ENCODE measurements at regions not wholly inside any gene's neighbourhood (a gene's known extent, or its start where the extent isn't known, plus 50 kb on each side); places are given as distances from the start of the nearest gene placed in this dataset.

GRCh38 chr10:59537501-59537900 is 172.1 kb downstream of the SLC16A9 start:
- Histone ChIP-seq H3K4me3 (replicated peaks in 1 of 2; ENCODE audit: low read depth in 1 of 2, low read length in 2 of 2) (no peak overlapping the region), H3K36me3 (ENCODE audit: control insufficient read depth in 1 of 2, insufficient read depth in 2 of 2, low read length in 2 of 2) (no peaks in the 10 kb centered on the region), H3K79me2 (ENCODE audit: insufficient read depth, low read length) (no peaks in the 10 kb centered on the region), H3K27ac (ENCODE audit: low read depth, low read length) (no peak overlapping the region), H3K9ac (ENCODE audit: low read length) (no peak overlapping the region), H3K9me2 (ENCODE audit: insufficient read depth) (no peaks in the 10 kb centered on the region), H3K4me1 (ENCODE audit: control insufficient read depth in 1 of 2, insufficient read depth in 2 of 2, low read length in 2 of 2) (no peaks in the 10 kb centered on the region), H3K9me3 (ENCODE audit: control insufficient read depth in 1 of 2, insufficient read depth in 1 of 2, low read depth in 1 of 2, low read length in 2 of 2) (no peaks in the 10 kb centered on the region), H3K4me2 (ENCODE audit: low read length) (no peak overlapping the region), H2AFZ (ENCODE audit: low read depth, low read length, poor library complexity, severe bottlenecking) (no peak overlapping the region), H3K27me3 (ENCODE audit: insufficient read depth, low read length) (0 out of 2 replicates have a peak, but pooled peaks cover 3% of the 10 kb centered on the region), H4K20me1 (ENCODE audit: insufficient read depth) (no peaks in the 10 kb centered on the region)
- ChIA-PET RAD21 (ENCODE audit: low non-redundant PET in 1 of 2, low total read pairs in 2 of 2, uncharacterized antibody in 2 of 2, unreplicated experiment in 2 of 2) (no interaction called here), CTCF (no interaction called here), POLR2A (no interaction called here)
- DNase-seq (ENCODE audit: low read depth, low spot score) (no peak), ATAC-seq (no peak)
- intact Hi-C loops (cut with micrococcal nuclease): no loop called here
- TF ChIP-seq JUND (IDR thresholded peaks at IDR 0.05) (no peak), ZBTB33 (IDR thresholded peaks at IDR 0.05; ENCODE audit: extremely low read depth, insufficient replicate concordance, low read length) (no peak)
- no TSS peak for BruUV-seq (replicated peaks)

- no peaks in the 10 kb centered on the region for H3K9me2 ChIP-seq (ENCODE audit: insufficient read depth)
- ChIA-PET RAD21 (ENCODE audit: low non-redundant PET in 1 of 2, low total read pairs in 2 of 2, uncharacterized antibody in 2 of 2, unreplicated experiment in 2 of 2) (no interaction called here), CTCF (no interaction called here), POLR2A (no interaction called here)
- no peak overlapping the region for H3K4me3 ChIP-seq (replicated peaks in 1 of 2; ENCODE audit: low read depth in 1 of 2, low read length in 2 of 2)
- H3K27me3 ChIP-seq (ENCODE audit: insufficient read depth, low read length): 0 out of 2 replicates have a peak, but pooled peaks cover 3% of the 10 kb centered on the region
- H3K79me2 ChIP-seq (ENCODE audit: insufficient read depth, low read length): no peaks in the 10 kb centered on the region
- intact Hi-C loops (cut with micrococcal nuclease): no loop called here
- H3K9ac ChIP-seq (ENCODE audit: low read length): no peak overlapping the region
- no peaks in the 10 kb centered on the region for H3K9me3 ChIP-seq (ENCODE audit: control insufficient read depth in 1 of 2, insufficient read depth in 1 of 2, low read depth in 1 of 2, low read length in 2 of 2)
- no peak overlapping the region for H3K4me2 ChIP-seq (ENCODE audit: low read length)
- DNase-seq (ENCODE audit: low read depth, low spot score) (no peak), ATAC-seq (no peak)
- no peaks in the 10 kb centered on the region for H3K4me1 ChIP-seq (ENCODE audit: control insufficient read depth in 1 of 2, insufficient read depth in 2 of 2, low read length in 2 of 2)
- H3K36me3 ChIP-seq (ENCODE audit: control insufficient read depth in 1 of 2, insufficient read depth in 2 of 2, low read length in 2 of 2): no peaks in the 10 kb centered on the region
- H4K20me1 ChIP-seq (ENCODE audit: insufficient read depth): no peaks in the 10 kb centered on the region
- no peak overlapping the region for H3K27ac ChIP-seq (ENCODE audit: low read depth, low read length)
- no peak overlapping the region for H2AFZ ChIP-seq (ENCODE audit: low read depth, low read length, poor library complexity, severe bottlenecking)
- no TSS peak for BruUV-seq (replicated peaks)
- no peak for TF ChIP-seq CTCF (IDR thresholded peaks at IDR 0.05 in 2 of 3, conservative IDR thresholded peaks at IDR 0.05 in 1 of 3; ENCODE audit: borderline replicate concordance in 1 of 3, insufficient read depth in 1 of 3, low read depth in 2 of 3, low read length in 2 of 3)
- TF ChIP-seq EGR1 (IDR thresholded peaks at IDR 0.05; ENCODE audit: low read depth): no peak
- no peak for TF ChIP-seq ELF1 (IDR thresholded peaks at IDR 0.05; ENCODE audit: borderline replicate concordance, low read depth)
- no peak for TF ChIP-seq EZH2phosphoT487 (IDR thresholded peaks at IDR 0.05; ENCODE audit: borderline replicate concordance)
- TF ChIP-seq POLR2A (IDR thresholded peaks at IDR 0.05; ENCODE audit: borderline replicate concordance, extremely low read depth, insufficient read depth, insufficient read length): no peak
- TF ChIP-seq SRF (IDR thresholded peaks at IDR 0.05; ENCODE audit: low read depth): no peak
- no peak for TF ChIP-seq ZBTB33 (IDR thresholded peaks at IDR 0.05; ENCODE audit: extremely low read depth, insufficient replicate concordance, low read length)
- TF ChIP-seq ZNF274 (IDR thresholded peaks at IDR 0.05; ENCODE audit: low read depth, low read length): no peak
- TF ChIP-seq MAX (IDR thresholded peaks at IDR 0.05): no peak
- no peak for TF ChIP-seq JUND (IDR thresholded peaks at IDR 0.05)
- TF ChIP-seq ZFX (IDR thresholded peaks at IDR 0.05): no peak
- TF ChIP-seq POLR2AphosphoS5 (IDR thresholded peaks at IDR 0.05; ENCODE audit: low read depth, low read length): no peak
Measured at GRCh38 chr10:59536167-59537014, 173.3 kb downstream of the SLC16A9 start.

All from HCT116 (cell line).